Endodermal cell (in vitro differentiated cells): ENCODE measurements at regions not wholly inside any gene's neighbourhood (a gene's known extent, or its start where the extent isn't known, plus 50 kb on each side); places are given as distances from the start of the nearest gene placed in this dataset.

Experiments
- DNase-seq: peaks from one replicate; pipeline ENCODE4 v3.0.0-alpha.2; 2017
- H3K27ac ChIP-seq: 2 replicates; pipeline ENCODE4 v1.5.1; 2013; ENCODE audit warnings: mild to moderate bottlenecking, low read depth, low read length, moderate library complexity
- H3K27me3 ChIP-seq: 2 replicates; pipeline ENCODE4 v1.6.1; 2013; ENCODE audit warnings: mild to moderate bottlenecking, low read length, moderate library complexity; ENCODE audit not compliant: insufficient read depth, control insufficient read depth, poor library complexity, severe bottlenecking
- H3K36me3 ChIP-seq: 2 replicates; pipeline ENCODE4 v1.7.0; 2013; ENCODE audit warnings: mild to moderate bottlenecking, low read length, moderate library complexity; ENCODE audit not compliant: control insufficient read depth, insufficient read depth
- H3K4me1 ChIP-seq: one replicate; pipeline ENCODE4 v1.7.0; 2013; ENCODE audit warnings: low read length; ENCODE audit not compliant: control insufficient read depth, insufficient read depth
- H3K4me3 ChIP-seq: 2 replicates; pipeline ENCODE4 v1.5.1; 2013; ENCODE audit warnings: mild to moderate bottlenecking, low read length, moderate library complexity
- H3K9ac ChIP-seq: 2 replicates; pipeline ENCODE4 v1.6.1; 2013; ENCODE audit warnings: mild to moderate bottlenecking, low read length, moderate library complexity; ENCODE audit not compliant: poor library complexity, severe bottlenecking; ENCODE audit errors: extremely low read depth
- H3K9me3 ChIP-seq: 2 replicates; pipeline ENCODE4 v1.6.1; 2013; ENCODE audit warnings: mild to moderate bottlenecking, low read length, moderate library complexity; ENCODE audit not compliant: control insufficient read depth
- H3K27ac Mint-ChIP-seq: 2 replicates; pipeline ENCODE4 v1.8.0; 2020; ENCODE audit warnings: mixed read lengths
- H3K27me3 Mint-ChIP-seq: 2 replicates; pipeline ENCODE4 v1.8.0; 2021; ENCODE audit warnings: mild to moderate bottlenecking, mixed read lengths; ENCODE audit not compliant: insufficient read depth
- H3K36me3 Mint-ChIP-seq: 2 replicates; pipeline ENCODE4 v1.8.0; 2020; ENCODE audit warnings: low read depth, mixed read lengths
- H3K4me1 Mint-ChIP-seq: 2 replicates; pipeline ENCODE4 v1.8.0; 2020; ENCODE audit warnings: mixed read lengths
- H3K4me3 Mint-ChIP-seq: 2 replicates; pipeline ENCODE4 v1.8.0; 2020; ENCODE audit warnings: mild to moderate bottlenecking, moderate library complexity, mixed read lengths
- H3K9me3 Mint-ChIP-seq: 2 replicates; pipeline ENCODE4 v1.8.0; 2020; ENCODE audit warnings: mild to moderate bottlenecking, mixed read lengths
- WGBS, 2 experiments: methylation state at CpG; one replicate each; pipeline versions ENCODE4 v1.1.5 to v1.1.7; 2013; ENCODE audit warnings: missing lambda C conversion rate in 2 of 2, mixed read lengths in 1 of 2; ENCODE audit not compliant: insufficient coverage in 1 of 2, insufficient read length in 1 of 2; 5-methylcytosine and 5-hydroxymethylcytosine counted together
- TF ChIP-seq, protein P1 (sequence below): fragments of 200-600 bp; sonication (generic); conservative IDR thresholded peaks from 2 replicates; pipeline ENCODE4 v1.5.0; 2021; ENCODE audit warnings: antibody characterized with exemption, mild to moderate bottlenecking

DNA sequence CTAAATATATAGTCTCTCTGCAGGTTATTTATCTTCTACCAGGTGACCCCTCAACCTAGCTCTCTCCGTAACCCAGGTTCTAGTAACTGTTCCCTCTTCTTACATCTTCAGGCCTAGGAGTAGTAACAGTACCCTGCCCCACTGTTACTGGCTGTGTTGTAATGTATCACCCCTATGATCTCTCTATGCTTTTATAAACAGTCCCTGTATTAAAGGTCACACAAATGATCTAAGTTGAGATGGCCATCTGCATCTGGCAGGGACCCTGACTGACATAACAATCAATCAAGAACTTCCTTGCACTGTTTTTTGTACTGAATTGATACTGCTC lies 219.7 kb upstream of the STK17B start:
- H3K4me1 ChIP-seq = no peaks in the 10 kb centered on the region
- H3K4me3 Mint-ChIP-seq = no peak overlapping the region
- WGBS, 2 experiments = 96 to 100% methylated on average over 1 of the region's 1 CpG
- no peak for DNase-seq
- no peaks in the 10 kb centered on the region for H3K9me3 ChIP-seq
- no peak overlapping the region for H3K9ac ChIP-seq
- no peak overlapping the region for H3K27ac Mint-ChIP-seq
- no peaks in the 10 kb centered on the region for H3K27me3 Mint-ChIP-seq
- H3K9me3 Mint-ChIP-seq = peaks cover 8% of the 10 kb centered on the region
- TF ChIP-seq, protein P1, sequence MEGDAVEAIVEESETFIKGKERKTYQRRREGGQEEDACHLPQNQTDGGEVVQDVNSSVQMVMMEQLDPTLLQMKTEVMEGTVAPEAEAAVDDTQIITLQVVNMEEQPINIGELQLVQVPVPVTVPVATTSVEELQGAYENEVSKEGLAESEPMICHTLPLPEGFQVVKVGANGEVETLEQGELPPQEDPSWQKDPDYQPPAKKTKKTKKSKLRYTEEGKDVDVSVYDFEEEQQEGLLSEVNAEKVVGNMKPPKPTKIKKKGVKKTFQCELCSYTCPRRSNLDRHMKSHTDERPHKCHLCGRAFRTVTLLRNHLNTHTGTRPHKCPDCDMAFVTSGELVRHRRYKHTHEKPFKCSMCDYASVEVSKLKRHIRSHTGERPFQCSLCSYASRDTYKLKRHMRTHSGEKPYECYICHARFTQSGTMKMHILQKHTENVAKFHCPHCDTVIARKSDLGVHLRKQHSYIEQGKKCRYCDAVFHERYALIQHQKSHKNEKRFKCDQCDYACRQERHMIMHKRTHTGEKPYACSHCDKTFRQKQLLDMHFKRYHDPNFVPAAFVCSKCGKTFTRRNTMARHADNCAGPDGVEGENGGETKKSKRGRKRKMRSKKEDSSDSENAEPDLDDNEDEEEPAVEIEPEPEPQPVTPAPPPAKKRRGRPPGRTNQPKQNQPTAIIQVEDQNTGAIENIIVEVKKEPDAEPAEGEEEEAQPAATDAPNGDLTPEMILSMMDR = no peak
- H3K27ac ChIP-seq = no peak overlapping the region
- H3K4me1 Mint-ChIP-seq = peaks cover 2% of the 10 kb centered on the region
- no peaks in the 10 kb centered on the region for H3K36me3 ChIP-seq
- no peak overlapping the region for H3K4me3 ChIP-seq
- no peaks in the 10 kb centered on the region for H3K27me3 ChIP-seq
- H3K36me3 Mint-ChIP-seq = no peaks in the 10 kb centered on the region

DNA sequence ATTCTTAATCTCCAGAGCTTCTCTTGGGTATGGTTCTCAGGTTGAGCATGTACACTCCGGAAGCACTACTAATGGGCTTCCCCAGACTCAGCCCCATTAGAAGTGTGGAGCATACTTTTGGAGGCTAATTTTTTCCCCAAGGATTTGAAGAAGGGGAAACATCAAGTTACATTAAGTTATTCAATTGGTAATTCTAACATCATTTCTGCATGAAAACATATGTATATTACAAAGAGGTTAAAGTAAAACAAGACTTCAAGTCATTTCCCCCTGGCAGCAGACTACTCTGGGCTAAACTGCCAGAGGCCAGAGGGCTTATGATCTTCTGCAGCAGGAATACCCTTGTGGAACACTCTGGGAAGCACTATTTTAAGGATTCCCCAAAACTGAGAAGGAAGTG lies 227.7 kb upstream of the STK17B start:
- H3K9me3 Mint-ChIP-seq = no peaks in the 10 kb centered on the region
- Histone ChIP-seq H3K9me3 (no peaks in the 10 kb centered on the region), H3K27ac (no peak overlapping the region), H3K4me3 (no peak overlapping the region), H3K9ac (no peak overlapping the region), H3K27me3 (no peaks in the 10 kb centered on the region), H3K4me1 (no peaks in the 10 kb centered on the region), H3K36me3 (no peaks in the 10 kb centered on the region)
- no peak for DNase-seq
- H3K27me3 Mint-ChIP-seq = no peaks in the 10 kb centered on the region
- H3K4me3 Mint-ChIP-seq = no peak overlapping the region
- H3K36me3 Mint-ChIP-seq = no peaks in the 10 kb centered on the region
- peaks cover 4% of the 10 kb centered on the region for H3K4me1 Mint-ChIP-seq
- 52% methylated on average over 1 of the region's 1 CpG; no CpG with 5 or more reads in 1 of the 2 experiments for WGBS, 2 experiments
- no peak overlapping the region for H3K27ac Mint-ChIP-seq
- TF ChIP-seq, protein P1 = no peak

DNA sequence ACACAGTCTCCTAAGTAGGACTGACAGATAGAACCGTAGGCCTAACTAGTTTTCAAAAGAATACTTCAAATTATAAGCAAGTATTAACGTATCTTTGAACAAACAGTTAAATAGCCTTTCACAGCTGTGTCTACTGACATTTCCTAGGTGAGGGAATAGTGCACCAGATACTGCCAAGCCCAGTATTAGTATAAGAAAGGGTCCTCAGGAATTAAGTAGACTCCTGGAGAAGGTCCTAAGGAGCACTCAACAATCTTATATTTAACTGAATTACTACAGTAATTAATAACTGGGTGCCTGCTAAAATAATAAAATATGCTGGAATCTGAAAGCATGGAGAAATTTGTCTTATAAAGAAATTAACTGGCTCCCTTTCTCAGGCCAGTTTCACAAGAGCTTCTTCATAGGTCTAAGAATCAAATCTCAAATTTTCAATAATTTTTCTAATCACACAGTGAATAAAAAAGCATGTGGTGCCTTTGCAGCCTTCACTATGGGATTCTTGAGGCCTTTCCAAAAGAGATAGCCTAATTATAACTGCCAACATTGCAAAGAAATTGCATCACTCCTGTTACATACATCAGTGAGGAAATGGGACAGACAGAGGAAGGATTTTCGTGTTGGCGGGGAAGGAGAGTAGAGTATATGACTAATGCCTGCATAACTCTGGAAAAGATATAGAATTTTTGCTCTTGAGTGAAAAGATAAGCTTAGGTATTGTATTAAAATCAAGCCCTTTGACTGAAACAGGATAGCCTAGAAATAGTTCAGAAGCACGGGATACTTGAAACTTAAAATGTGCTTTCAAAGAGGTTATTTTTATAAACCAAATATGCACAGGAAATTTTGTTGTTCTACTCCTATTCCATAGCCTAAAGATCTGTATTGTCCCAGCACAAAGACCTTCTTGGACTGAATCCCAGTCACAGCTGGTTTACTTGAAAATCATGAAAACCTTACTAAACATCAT lies 228.6 kb upstream of the STK17B start:
- H3K27ac ChIP-seq = peak overlapping the region; percentile 45
- H3K27ac Mint-ChIP-seq = no peak overlapping the region

More for the DNA sequence above, 228.6 kb upstream of the STK17B start:
- no peaks in the 10 kb centered on the region for H3K9me3 ChIP-seq
- TF ChIP-seq, protein P1 = no peak
- H3K4me1 Mint-ChIP-seq = peaks cover 4% of the 10 kb centered on the region
- H3K4me3 ChIP-seq = no peak overlapping the region
- H3K4me3 Mint-ChIP-seq = no peak overlapping the region
- no peaks in the 10 kb centered on the region for H3K36me3 Mint-ChIP-seq
- no peaks in the 10 kb centered on the region for H3K36me3 ChIP-seq
- WGBS, 2 experiments = 71 to 91% methylated on average over 4 to 5 of the region's 5 CpGs
- no peak for DNase-seq
- H3K9ac ChIP-seq = no peak overlapping the region
- H3K9me3 Mint-ChIP-seq = no peaks in the 10 kb centered on the region
- H3K27me3 ChIP-seq = no peaks in the 10 kb centered on the region
- no peaks in the 10 kb centered on the region for H3K4me1 ChIP-seq
- no peaks in the 10 kb centered on the region for H3K27me3 Mint-ChIP-seq
